Suprapubic skin (tissue), 2 donors: ENCODE measurements at regions not wholly inside any gene's neighbourhood (a gene's known extent, or its start where the extent isn't known, plus 50 kb on each side); places are given as distances from the start of the nearest gene placed in this dataset.

Experiments
- EP300 ChIP-seq: sonication (generic); formaldehyde crosslinking; IDR thresholded peaks from one replicate; pipeline ENCODE4 v1.6.1; 2017; ENCODE audit warnings: antibody characterized with exemption
- POLR2A ChIP-seq, 2 donors: fragments of 450-650 bp; IDR thresholded peaks; one replicate each; pipeline ENCODE4 v1.6.1; 2017; ENCODE audit warnings: antibody characterized with exemption in 2 of 2, mild to moderate bottlenecking in 2 of 2, moderate library complexity in 2 of 2

DNA sequence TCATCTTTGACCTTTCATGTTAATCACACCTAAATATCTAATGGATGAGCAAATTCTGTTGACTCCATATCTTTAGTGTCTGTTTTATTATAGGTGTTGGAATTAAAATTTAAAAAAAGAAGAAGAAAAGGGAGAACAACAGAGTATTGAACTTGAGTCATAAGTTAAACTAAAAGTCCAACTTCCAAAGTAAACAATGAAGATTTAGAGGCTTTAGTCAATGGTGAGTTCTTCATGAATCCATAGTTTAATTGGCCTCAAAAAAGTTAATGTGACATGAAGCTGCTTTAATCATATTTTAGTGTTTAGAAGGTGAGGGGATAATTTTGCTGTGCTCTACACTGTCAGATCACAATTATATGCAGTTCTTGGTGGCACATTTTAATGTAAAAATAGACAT lies 288.2 kb upstream of the RORA start:
- TF ChIP-seq POLR2A (IDR thresholded peaks at IDR 0.05) = no peak
- no peak for TF ChIP-seq EP300
